ENCODE measurements at regions not wholly inside any gene's neighbourhood (a gene's known extent, or its start where the extent isn't known, plus 50 kb on each side); places are given as distances from the start of the nearest gene placed in this dataset.

- no peak for TF ChIP-seq POLR2AphosphoS5 (IDR thresholded peaks at IDR 0.05)
- no peak for TF ChIP-seq CTCF (IDR thresholded peaks at IDR 0.05)
- TF ChIP-seq POLR2A (IDR thresholded peaks at IDR 0.05) = no peak
Observed at GRCh38 chr9:80040457-80040856, 468.7 kb downstream of the TLE4 start.

Data from sigmoid colon (tissue), 4 donors.